Panc1 (cell line): ENCODE measurements at regions not wholly inside any gene's neighbourhood (a gene's known extent, or its start where the extent isn't known, plus 50 kb on each side); places are given as distances from the start of the nearest gene placed in this dataset.

Source experiments
- ATAC-seq: fragments of 200-7000 bp; cut with Tn5 transposase; 2 replicates; pipeline ENCODE4 v1.9.1; 2020; ENCODE audit warnings: mild to moderate bottlenecking, moderate library complexity
- BruUV-seq: library from RNA; stranded (reverse); fragments of 400-500 nt; replicated peaks from 2 replicates; lab custom pipeline; 2021; lab: Mats Ljungman, UMichigan
- CTCF ChIA-PET: fragments of 300-600 bp; sonication (Branson Sonifier 250); formaldehyde crosslinking; loops from one replicate; lab custom pipeline; 2022; ENCODE audit warnings: antibody characterized with exemption; lab: Charles Lee
- POLR2A ChIA-PET: fragments of 300-600 bp; sonication (Branson Sonifier 250); formaldehyde crosslinking; loops from one replicate; lab custom pipeline; 2022; ENCODE audit warnings: antibody characterized with exemption; lab: Charles Lee
- DNase-seq: peaks from one replicate; pipeline ENCODE4 v3.0.0-alpha.2; 2010; ENCODE audit warnings: low read depth, low spot score
- H3K27ac ChIP-seq: 2 replicates; pipeline ENCODE4 v1.5.1; 2011; ENCODE audit warnings: mild to moderate bottlenecking, low read length, inconsistent platforms
- H3K27me3 ChIP-seq: fragments of 200-500 bp; sonication (Bioruptor generic); 2 replicates; pipeline ENCODE4 v1.6.0; 2014; ENCODE audit warnings: low read length, inconsistent platforms; ENCODE audit not compliant: control insufficient read depth, insufficient read depth
- H3K36me3 ChIP-seq: fragments of 200-500 bp; sonication (Bioruptor generic); 2 replicates; pipeline ENCODE4 v1.5.1; 2014; ENCODE audit warnings: inconsistent platforms, mild to moderate bottlenecking, low read length, moderate library complexity; ENCODE audit not compliant: control insufficient read depth, insufficient read depth
- H3K4me1 ChIP-seq: 2 replicates; pipeline ENCODE4 v1.5.1; 2011; ENCODE audit warnings: inconsistent platforms, mild to moderate bottlenecking, low read length, moderate library complexity; ENCODE audit not compliant: control insufficient read depth, insufficient read depth
- H3K4me3 ChIP-seq, 2 experiments: 2 replicates each; pipeline ENCODE4 v1.5.1; 2011 to 2012; ENCODE audit warnings: low read depth in 2 of 2, low read length in 2 of 2, mild to moderate bottlenecking in 2 of 2, inconsistent platforms in 1 of 2, moderate library complexity in 1 of 2
- H3K9me3 ChIP-seq: fragments of 200-500 bp; sonication (Bioruptor generic); 2 replicates; pipeline ENCODE4 v1.5.1; 2014; ENCODE audit warnings: low read depth, mild to moderate bottlenecking, inconsistent platforms, low read length, moderate library complexity; ENCODE audit not compliant: control insufficient read depth, insufficient read depth
- CTCF ChIP-seq: fragments of 450-650 bp; IDR thresholded peaks from 2 replicates; pipeline ENCODE4 v1.5.1; 2017; ENCODE audit warnings: mild to moderate bottlenecking
- POLR2AphosphoS5 ChIP-seq: IDR thresholded peaks from 2 replicates; pipeline ENCODE4 v1.6.1; 2012; ENCODE audit warnings: mild to moderate bottlenecking, low read depth, low read length, moderate library complexity
- SIN3A ChIP-seq: IDR thresholded peaks from 2 replicates; pipeline ENCODE4 v1.6.1; 2012; ENCODE audit warnings: low read depth, mild to moderate bottlenecking, low read length, moderate library complexity, borderline replicate concordance; ENCODE audit not compliant: insufficient read depth
- TCF7L2 ChIP-seq: IDR thresholded peaks from 2 replicates; pipeline ENCODE4 v1.6.1; 2011; ENCODE audit warnings: mild to moderate bottlenecking, low read depth, low read length, inconsistent platforms
- in situ Hi-C: cut with HindIII; loops from 2 replicates; pipeline ENCODE4 v1.10.0; 2016; ENCODE audit warnings: low sequenced_read_pairs, low pct_unique_long_range_greater_than_20kb
- intact Hi-C: fragments of 100-400 bp; cut with micrococcal nuclease; formaldehyde crosslinking; loops from one replicate; pipeline ENCODE4 v1.10.0; 2022; ENCODE audit not compliant: unreplicated experiment
- TF ChIP-seq, protein P1 (sequence below), 2 experiments: IDR thresholded peaks; 2 replicates each; pipeline ENCODE4 v1.6.1; 2011 to 2012; ENCODE audit warnings: low read depth in 2 of 2, control low read depth in 1 of 2, low read length in 1 of 2, mild to moderate bottlenecking in 1 of 2, moderate library complexity in 1 of 2; ENCODE audit not compliant: insufficient read depth in 1 of 2

GRCh38 chr10:62580396-62580795 lies 206.2 kb downstream of the ZNF365 start:
- no peak for ATAC-seq
- TF ChIP-seq TCF7L2 (no peak), CTCF (no peak), POLR2AphosphoS5 (no peak), SIN3A (no peak)
- TF ChIP-seq, protein P1, sequence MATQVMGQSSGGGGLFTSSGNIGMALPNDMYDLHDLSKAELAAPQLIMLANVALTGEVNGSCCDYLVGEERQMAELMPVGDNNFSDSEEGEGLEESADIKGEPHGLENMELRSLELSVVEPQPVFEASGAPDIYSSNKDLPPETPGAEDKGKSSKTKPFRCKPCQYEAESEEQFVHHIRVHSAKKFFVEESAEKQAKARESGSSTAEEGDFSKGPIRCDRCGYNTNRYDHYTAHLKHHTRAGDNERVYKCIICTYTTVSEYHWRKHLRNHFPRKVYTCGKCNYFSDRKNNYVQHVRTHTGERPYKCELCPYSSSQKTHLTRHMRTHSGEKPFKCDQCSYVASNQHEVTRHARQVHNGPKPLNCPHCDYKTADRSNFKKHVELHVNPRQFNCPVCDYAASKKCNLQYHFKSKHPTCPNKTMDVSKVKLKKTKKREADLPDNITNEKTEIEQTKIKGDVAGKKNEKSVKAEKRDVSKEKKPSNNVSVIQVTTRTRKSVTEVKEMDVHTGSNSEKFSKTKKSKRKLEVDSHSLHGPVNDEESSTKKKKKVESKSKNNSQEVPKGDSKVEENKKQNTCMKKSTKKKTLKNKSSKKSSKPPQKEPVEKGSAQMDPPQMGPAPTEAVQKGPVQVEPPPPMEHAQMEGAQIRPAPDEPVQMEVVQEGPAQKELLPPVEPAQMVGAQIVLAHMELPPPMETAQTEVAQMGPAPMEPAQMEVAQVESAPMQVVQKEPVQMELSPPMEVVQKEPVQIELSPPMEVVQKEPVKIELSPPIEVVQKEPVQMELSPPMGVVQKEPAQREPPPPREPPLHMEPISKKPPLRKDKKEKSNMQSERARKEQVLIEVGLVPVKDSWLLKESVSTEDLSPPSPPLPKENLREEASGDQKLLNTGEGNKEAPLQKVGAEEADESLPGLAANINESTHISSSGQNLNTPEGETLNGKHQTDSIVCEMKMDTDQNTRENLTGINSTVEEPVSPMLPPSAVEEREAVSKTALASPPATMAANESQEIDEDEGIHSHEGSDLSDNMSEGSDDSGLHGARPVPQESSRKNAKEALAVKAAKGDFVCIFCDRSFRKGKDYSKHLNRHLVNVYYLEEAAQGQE (IDR thresholded peaks at IDR 0.05; ENCODE audit: insufficient read depth in 1 of 2, low read depth in 2 of 2, low read length in 1 of 2) = no peak
- DNase-seq = no peak
- no peaks in the 10 kb centered on the region for H3K9me3 ChIP-seq
- H3K27me3 ChIP-seq = no peaks in the 10 kb centered on the region; the same call in 1 of the 2 replicates
- H3K4me3 ChIP-seq = no peak overlapping the region
- in situ Hi-C loops = no loop called here
- H3K27ac ChIP-seq = no peak overlapping the region
- H3K36me3 ChIP-seq = no peaks in the 10 kb centered on the region
- ChIA-PET POLR2A (no interaction called here), CTCF (no interaction called here)
- no peaks in the 10 kb centered on the region for H3K4me1 ChIP-seq
- no TSS peak for BruUV-seq
- intact Hi-C loops = no loop called here

DNA sequence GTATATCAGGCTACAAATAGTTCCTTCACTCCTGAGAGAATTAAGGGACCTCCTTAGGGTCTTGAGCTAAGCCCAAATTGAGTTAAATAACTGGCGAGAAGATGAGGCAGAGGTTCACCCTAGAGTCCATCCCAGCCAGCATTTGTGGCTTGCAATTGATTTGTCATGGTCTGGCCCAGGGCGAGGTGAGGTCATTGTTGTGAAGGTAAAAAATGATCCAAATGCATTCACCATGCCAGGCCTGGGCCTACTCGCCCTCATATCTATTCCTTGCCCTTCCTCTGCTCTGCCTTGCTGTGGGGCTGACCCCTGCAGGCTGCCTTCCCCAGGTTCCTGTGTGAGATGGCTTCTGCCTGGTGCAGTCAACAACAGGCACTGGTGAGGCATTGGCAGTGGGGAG lies 207.2 kb downstream of the ZNF365 start:
- Histone ChIP-seq H3K4me3 (no peak overlapping the region), H3K27ac (no peak overlapping the region), H3K4me1 (no peaks in the 10 kb centered on the region), H3K9me3 (no peaks in the 10 kb centered on the region), H3K36me3 (no peaks in the 10 kb centered on the region), H3K27me3 (no peaks in the 10 kb centered on the region; the same call in 1 of the 2 replicates)
- POLR2A ChIA-PET = no interaction called here
- DNase-seq = no peak
- CTCF ChIA-PET = no interaction called here
- TF ChIP-seq SIN3A = no peak
- TF ChIP-seq, protein P1 (IDR thresholded peaks at IDR 0.05; ENCODE audit: insufficient read depth in 1 of 2, low read depth in 2 of 2, low read length in 1 of 2) = no peak
- TF ChIP-seq CTCF = no peak
- no peak for TF ChIP-seq POLR2AphosphoS5
- no peak for TF ChIP-seq TCF7L2
- in situ Hi-C loops = no loop called here
- no TSS peak for BruUV-seq
- no peak for ATAC-seq
- intact Hi-C loops = no loop called here
